Hepatocyte (in vitro differentiated cells): ENCODE measurements at regions not wholly inside any gene's neighbourhood (a gene's known extent, or its start where the extent isn't known, plus 50 kb on each side); places are given as distances from the start of the nearest gene placed in this dataset.

Experiments
- DNase-seq: peaks from one replicate; pipeline ENCODE4 v3.0.0-alpha.2; 2016; ENCODE audit warnings: low spot score
- H2AFZ ChIP-seq: fragments of 200-600 bp; sonication (generic); 2 replicates; pipeline ENCODE4 v1.6.0; 2016; ENCODE audit warnings: antibody characterized with exemption, mild to moderate bottlenecking
- H3K27ac ChIP-seq: fragments of 200-600 bp; sonication (generic); 2 replicates; pipeline ENCODE4 v1.5.1; 2016; ENCODE audit warnings: mild to moderate bottlenecking
- H3K27me3 ChIP-seq: fragments of 200-600 bp; sonication (generic); 2 replicates; pipeline ENCODE4 v1.6.1; 2016
- H3K36me3 ChIP-seq: fragments of 200-600 bp; sonication (generic); replicated peaks from 2 replicates; pipeline ENCODE4 v1.5.1; 2016; ENCODE audit warnings: low read depth; ENCODE audit not compliant: insufficient read depth
- H3K4me1 ChIP-seq: fragments of 200-600 bp; sonication (generic); 2 replicates; pipeline ENCODE4 v1.5.1; 2016; ENCODE audit warnings: mild to moderate bottlenecking, moderate library complexity; ENCODE audit not compliant: insufficient read depth
- H3K4me2 ChIP-seq: fragments of 200-600 bp; sonication (generic); 2 replicates; pipeline ENCODE4 v1.6.0; 2016
- H3K4me3 ChIP-seq: fragments of 200-600 bp; sonication (generic); 2 replicates; pipeline ENCODE4 v1.5.1; 2016; ENCODE audit warnings: mild to moderate bottlenecking
- H3K79me2 ChIP-seq: fragments of 200-600 bp; sonication (generic); 2 replicates; pipeline ENCODE4 v1.6.0; 2017; ENCODE audit warnings: mild to moderate bottlenecking
- H3K9me2 ChIP-seq: fragments of 200-600 bp; sonication (generic); replicated peaks from 2 replicates; pipeline ENCODE4 v1.6.0; 2017; ENCODE audit warnings: mild to moderate bottlenecking; ENCODE audit not compliant: insufficient read depth
- H3K9me3 ChIP-seq: fragments of 200-600 bp; sonication (generic); 2 replicates; pipeline ENCODE4 v1.5.1; 2016; ENCODE audit warnings: low read depth, mild to moderate bottlenecking
- H4K20me1 ChIP-seq: fragments of 200-600 bp; sonication (generic); 2 replicates; pipeline ENCODE4 v1.6.0; 2016; ENCODE audit warnings: mild to moderate bottlenecking; ENCODE audit not compliant: insufficient read depth, poor library complexity, severe bottlenecking
- EZH2 ChIP-seq: fragments of 200-600 bp; sonication (generic); IDR thresholded peaks from 2 replicates; pipeline ENCODE4 v1.6.1; 2016; ENCODE audit warnings: antibody characterized with exemption, mild to moderate bottlenecking, borderline replicate concordance
- EZH2phosphoT487 ChIP-seq: fragments of 200-600 bp; sonication (generic); IDR thresholded peaks from one replicate; pipeline ENCODE4 v1.6.1; 2018; ENCODE audit warnings: antibody characterized with exemption, mild to moderate bottlenecking, low read depth, moderate library complexity; ENCODE audit not compliant: unreplicated experiment, severe bottlenecking
- WGBS: methylation state at CpG from one replicate; pipeline ENCODE4 v1.1.6; 2016; ENCODE audit warnings: low lambda C conversion rate; ENCODE audit errors: missing lambda C conversion rate; 5-methylcytosine and 5-hydroxymethylcytosine counted together
- TF ChIP-seq, protein P1 (sequence below): fragments of 200-600 bp; sonication (generic); IDR thresholded peaks from 2 replicates; pipeline ENCODE4 v1.5.1; 2016; ENCODE audit warnings: antibody characterized with exemption, mild to moderate bottlenecking; ENCODE audit not compliant: poor library complexity

DNA sequence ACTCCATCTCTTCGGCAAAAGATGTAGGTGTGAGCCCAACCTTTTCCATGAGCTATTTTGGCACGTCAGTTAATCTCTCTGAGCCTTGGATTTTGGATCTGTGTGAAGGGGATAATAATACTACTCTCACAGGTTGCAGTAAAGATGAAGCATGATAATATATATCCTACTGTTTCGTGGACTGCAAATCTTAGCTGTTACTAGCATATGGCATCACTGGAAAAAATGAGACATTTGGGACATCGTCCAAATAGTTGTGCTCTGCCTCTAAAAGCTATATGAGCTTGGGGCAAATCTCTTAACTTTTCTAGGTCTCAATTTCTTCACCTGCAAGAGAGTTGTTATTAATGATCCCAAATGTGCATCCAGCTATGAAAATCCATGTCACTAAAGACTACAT is 147.4 kb upstream of the ZRANB2 start:
- H3K27ac ChIP-seq = peak overlapping the region; percentile 23
- H3K27me3 ChIP-seq = no peaks in the 10 kb centered on the region
- H2AFZ ChIP-seq = no peak overlapping the region
- no peaks in the 10 kb centered on the region for H3K79me2 ChIP-seq
- H3K4me1 ChIP-seq = peaks cover 4% of the 10 kb centered on the region
- H3K4me2 ChIP-seq = peak overlapping the region; percentile 67
- no peaks in the 10 kb centered on the region for H3K36me3 ChIP-seq
- no peak overlapping the region for H3K4me3 ChIP-seq
- peak; percentile 7 for DNase-seq
- no peaks in the 10 kb centered on the region for H4K20me1 ChIP-seq
- H3K9me2 ChIP-seq = no peaks in the 10 kb centered on the region
- no peak for TF ChIP-seq EZH2
- TF ChIP-seq EZH2phosphoT487 = no peak
- TF ChIP-seq, protein P1, sequence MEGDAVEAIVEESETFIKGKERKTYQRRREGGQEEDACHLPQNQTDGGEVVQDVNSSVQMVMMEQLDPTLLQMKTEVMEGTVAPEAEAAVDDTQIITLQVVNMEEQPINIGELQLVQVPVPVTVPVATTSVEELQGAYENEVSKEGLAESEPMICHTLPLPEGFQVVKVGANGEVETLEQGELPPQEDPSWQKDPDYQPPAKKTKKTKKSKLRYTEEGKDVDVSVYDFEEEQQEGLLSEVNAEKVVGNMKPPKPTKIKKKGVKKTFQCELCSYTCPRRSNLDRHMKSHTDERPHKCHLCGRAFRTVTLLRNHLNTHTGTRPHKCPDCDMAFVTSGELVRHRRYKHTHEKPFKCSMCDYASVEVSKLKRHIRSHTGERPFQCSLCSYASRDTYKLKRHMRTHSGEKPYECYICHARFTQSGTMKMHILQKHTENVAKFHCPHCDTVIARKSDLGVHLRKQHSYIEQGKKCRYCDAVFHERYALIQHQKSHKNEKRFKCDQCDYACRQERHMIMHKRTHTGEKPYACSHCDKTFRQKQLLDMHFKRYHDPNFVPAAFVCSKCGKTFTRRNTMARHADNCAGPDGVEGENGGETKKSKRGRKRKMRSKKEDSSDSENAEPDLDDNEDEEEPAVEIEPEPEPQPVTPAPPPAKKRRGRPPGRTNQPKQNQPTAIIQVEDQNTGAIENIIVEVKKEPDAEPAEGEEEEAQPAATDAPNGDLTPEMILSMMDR = no peak
- WGBS = 79% methylated on average over 4 of the region's 4 CpGs
- H3K9me3 ChIP-seq = no peaks in the 10 kb centered on the region

DNA sequence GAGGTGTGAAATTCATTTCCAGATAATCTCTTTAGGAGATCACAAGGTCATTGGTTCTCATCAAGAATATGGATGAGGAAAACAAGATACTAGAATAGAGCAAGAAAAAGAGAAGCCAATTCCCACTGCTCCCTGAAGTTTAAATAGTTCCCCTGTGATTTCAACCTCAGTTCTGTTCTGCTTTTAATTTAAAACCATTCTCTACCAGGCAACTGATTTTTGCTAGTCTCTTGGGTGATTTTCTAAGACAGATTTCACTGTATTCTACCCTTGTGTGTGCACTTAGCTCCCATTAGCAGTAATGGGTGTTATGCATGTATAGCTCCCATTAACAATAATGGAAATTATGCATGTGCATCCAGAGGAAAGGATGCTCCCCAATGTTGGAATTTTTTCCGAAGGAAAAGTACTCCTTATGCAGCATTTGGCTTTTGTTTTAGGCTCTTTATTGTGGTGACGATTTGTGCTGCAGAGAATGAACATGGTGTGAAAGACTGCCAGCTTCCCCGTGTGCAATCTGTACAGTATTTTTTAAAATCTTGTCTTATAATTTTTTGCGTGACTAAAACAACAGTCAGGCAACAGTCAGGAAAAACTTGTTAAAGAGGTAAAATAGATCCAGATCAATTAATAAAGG is 144.0 kb upstream of the ZRANB2 start:
- 85% methylated on average over 4 of the region's 4 CpGs for WGBS
- Histone ChIP-seq H3K79me2 (no peaks in the 10 kb centered on the region), H3K9me2 (no peaks in the 10 kb centered on the region), H3K27ac (no peak overlapping the region), H3K36me3 (no peaks in the 10 kb centered on the region), H3K4me3 (no peak overlapping the region), H3K4me2 (no peak overlapping the region), H3K9me3 (no peaks in the 10 kb centered on the region), H3K4me1 (peaks cover 4% of the 10 kb centered on the region), H4K20me1 (no peaks in the 10 kb centered on the region), H3K27me3 (no peaks in the 10 kb centered on the region), H2AFZ (no peak overlapping the region)
- TF ChIP-seq, protein P1 = no peak
- TF ChIP-seq EZH2 = no peak
- no peak for TF ChIP-seq EZH2phosphoT487
- DNase-seq = no peak

GRCh38 chr1:71223641-71224340 is 143.0 kb upstream of the ZRANB2 start:
- Histone ChIP-seq H2AFZ (no peak overlapping the region), H3K4me2 (no peak overlapping the region), H3K79me2 (no peaks in the 10 kb centered on the region), H3K27me3 (no peaks in the 10 kb centered on the region), H3K27ac (peak overlapping the region; percentile 16), H3K4me1 (peaks cover 4% of the 10 kb centered on the region), H3K9me3 (no peaks in the 10 kb centered on the region), H3K4me3 (no peak overlapping the region), H3K9me2 (no peaks in the 10 kb centered on the region), H4K20me1 (no peaks in the 10 kb centered on the region), H3K36me3 (no peaks in the 10 kb centered on the region)
- no peak for TF ChIP-seq EZH2phosphoT487
- no peak for TF ChIP-seq EZH2
- TF ChIP-seq, protein P1 = no peak
- no peak for DNase-seq
- WGBS = 84% methylated on average over 7 of the region's 7 CpGs
